ENCODE measurements at regions not wholly inside any gene's neighbourhood (a gene's known extent, or its start where the extent isn't known, plus 50 kb on each side); places are given as distances from the start of the nearest gene placed in this dataset.

GRCh38 chr4:63787326-63787725, 621.9 kb downstream of the TECRL start:
- H4K20me1 ChIP-seq (ENCODE audit: insufficient read depth, low read length) = no peaks in the 10 kb centered on the region
- H3K27ac ChIP-seq (ENCODE audit: extremely low read length, insufficient read depth, low read length) = no peak overlapping the region
- in situ Hi-C loops (cut with HindIII; ENCODE audit: extremely low pct_ligation_motif_present, low pct_unique_long_range_greater_than_20kb) = no loop called here
- no peak overlapping the region for H2AFZ ChIP-seq (ENCODE audit: low read length)
- 3% methylated on average over 1 of the region's 1 CpG for WGBS (ENCODE audit: low lambda C conversion rate)
- no peaks in the 10 kb centered on the region for H3K9me3 ChIP-seq (ENCODE audit: low read length)
- CTCF ChIA-PET (ENCODE audit: low intra/inter-chr PET ratio, low total read pairs) = no interaction called here
- DNase-seq (ENCODE audit: low spot score) (no peak), FAIRE-seq (no peak), ATAC-seq (no peak)
- H3K79me2 ChIP-seq (ENCODE audit: insufficient read depth, low read length) = no peaks in the 10 kb centered on the region
- H3K36me3 ChIP-seq (replicated peaks in 1 of 2; ENCODE audit: control insufficient read depth in 1 of 2, insufficient read depth in 2 of 2, low read length in 2 of 2) = no peaks in the 10 kb centered on the region
- H3K27me3 ChIP-seq (ENCODE audit: control insufficient read depth in 1 of 2, insufficient read depth in 2 of 2, low read length in 2 of 2) = no peaks in the 10 kb centered on the region
- POLR2A ChIA-PET = no interaction called here
- TF ChIP-seq RXRA (CRISPR knock-in tag; IDR thresholded peaks at IDR 0.05) = no peak
- TF ChIP-seq ZNF256 (CRISPR knock-in tag; conservative IDR thresholded peaks at IDR 0.05) = no peak
- TF ChIP-seq MIER2 (CRISPR knock-in tag; IDR thresholded peaks at IDR 0.05) = no peak
- TF ChIP-seq ZNF101 (CRISPR knock-in tag; IDR thresholded peaks at IDR 0.05; ENCODE audit: borderline replicate concordance, low read depth) = no peak
- no peak for TF ChIP-seq CSRNP1 (CRISPR knock-in tag; IDR thresholded peaks at IDR 0.05)
- no peak for TF ChIP-seq GATA4 (IDR thresholded peaks at IDR 0.05; ENCODE audit: borderline replicate concordance, low read depth)
- TF ChIP-seq ZBTB34 (CRISPR knock-in tag; IDR thresholded peaks at IDR 0.05) = no peak
- no peak for TF ChIP-seq RORA (CRISPR knock-in tag; IDR thresholded peaks at IDR 0.05)
- no peak for TF ChIP-seq ATF6 (CRISPR knock-in tag; conservative IDR thresholded peaks at IDR 0.05)
- no peak for TF ChIP-seq TP53 (CRISPR knock-in tag; conservative IDR thresholded peaks at IDR 0.05)
- TF ChIP-seq ZNF644 (CRISPR knock-in tag; IDR thresholded peaks at IDR 0.05; ENCODE audit: low read depth) = no peak
- no peak for TF ChIP-seq PCBP2 (optimal IDR thresholded peaks at IDR 0.05; ENCODE audit: low read depth, low read length, poor library complexity, severe bottlenecking)
- no peak for TF ChIP-seq YY1 (IDR thresholded peaks at IDR 0.05; ENCODE audit: insufficient read depth, insufficient replicate concordance, low read depth, low read length)
- H3K4me1 ChIP-seq (ENCODE audit: insufficient read depth, low read length) = no peaks in the 10 kb centered on the region
- no peak overlapping the region for H3K4me3 ChIP-seq (replicated peaks in 1 of 3; ENCODE audit: insufficient read depth in 1 of 3, low read depth in 2 of 3, low read length in 3 of 3)
- H3K4me2 ChIP-seq (ENCODE audit: low read depth, low read length) = no peak overlapping the region
- intact Hi-C loops (cut with micrococcal nuclease; ENCODE audit: unreplicated experiment) = no loop called here
- H3K9ac ChIP-seq (ENCODE audit: insufficient read depth, low read depth, low read length) = no peak overlapping the region
- BruUV-seq (replicated peaks) = no TSS peak

Data from HepG2 (cell line).